ENCODE measurements at regions not wholly inside any gene's neighbourhood (a gene's known extent, or its start where the extent isn't known, plus 50 kb on each side); places are given as distances from the start of the nearest gene placed in this dataset.

GRCh38 chr3:28940994-28941393, 339.9 kb upstream of the RBMS3 start:
- Histone ChIP-seq H3F3A (ENCODE audit: insufficient read depth, low read length) (no peaks in the 10 kb centered on the region), H3K27ac (ENCODE audit: low read length) (no peak overlapping the region), H3K4me3 (ENCODE audit: low read length) (no peak overlapping the region), H3K4me2 (ENCODE audit: low read depth, low read length) (no peak overlapping the region), H3K9ac (ENCODE audit: low read length) (no peak overlapping the region), H3K36me3 (replicated peaks; ENCODE audit: insufficient read depth, low read length) (no peaks in the 10 kb centered on the region), H4K20me1 (ENCODE audit: insufficient read depth, low read length) (no peaks in the 10 kb centered on the region; the same call in 1 of the 2 replicates), H3K9me2 (replicated peaks; ENCODE audit: insufficient read depth, low read length) (no peaks in the 10 kb centered on the region), H3K79me2 (ENCODE audit: low read length) (no peaks in the 10 kb centered on the region), H3K27me3 (replicated peaks; ENCODE audit: insufficient read depth, low read length) (peaks cover 88% of the 10 kb centered on the region), H2AFZ (ENCODE audit: low read length) (no peak overlapping the region), H3K9me3 (replicated peaks; ENCODE audit: insufficient read depth, low read length) (no peaks in the 10 kb centered on the region), H3K4me1 (ENCODE audit: low read length) (peaks cover 13% of the 10 kb centered on the region)
- DNase-seq: no peak
- TF ChIP-seq EZH2 (optimal IDR thresholded peaks at IDR 0.05; ENCODE audit: low read depth, low read length): no peak
- TF ChIP-seq CTCF (IDR thresholded peaks at IDR 0.05; ENCODE audit: low read length): no peak
- no peak for TF ChIP-seq EZH2phosphoT487 (IDR thresholded peaks at IDR 0.05; ENCODE audit: low read length)

- Histone ChIP-seq H3K4me2 (ENCODE audit: low read depth, low read length) (no peak overlapping the region), H2AFZ (ENCODE audit: low read length) (no peak overlapping the region), H3K79me2 (ENCODE audit: low read length) (no peaks in the 10 kb centered on the region), H3K4me3 (ENCODE audit: low read length) (no peak overlapping the region), H4K20me1 (ENCODE audit: insufficient read depth, low read length) (no peaks in the 10 kb centered on the region), H3F3A (ENCODE audit: insufficient read depth, low read length) (no peaks in the 10 kb centered on the region), H3K27ac (ENCODE audit: low read length) (no peak overlapping the region), H3K9me2 (replicated peaks; ENCODE audit: insufficient read depth, low read length) (no peaks in the 10 kb centered on the region), H3K4me1 (ENCODE audit: low read length) (no peaks in the 10 kb centered on the region), H3K9me3 (replicated peaks; ENCODE audit: insufficient read depth, low read length) (no peaks in the 10 kb centered on the region), H3K9ac (ENCODE audit: low read length) (no peak overlapping the region), H3K36me3 (replicated peaks; ENCODE audit: insufficient read depth, low read length) (no peaks in the 10 kb centered on the region), H3K27me3 (replicated peaks; ENCODE audit: insufficient read depth, low read length) (peaks cover 54% of the 10 kb centered on the region)
- TF ChIP-seq CTCF (IDR thresholded peaks at IDR 0.05; ENCODE audit: low read length) (no peak), EZH2phosphoT487 (IDR thresholded peaks at IDR 0.05; ENCODE audit: low read length) (no peak), EZH2 (optimal IDR thresholded peaks at IDR 0.05; ENCODE audit: low read depth, low read length) (no peak)
- no peak for DNase-seq
These were observed 333.8 kb upstream of the RBMS3 start for GRCh38 chr3:28947061-28947460.

- Histone ChIP-seq H3K9me2 (replicated peaks; ENCODE audit: insufficient read depth, low read length) (no peaks in the 10 kb centered on the region), H3K9ac (ENCODE audit: low read length) (no peak overlapping the region), H3K79me2 (ENCODE audit: low read length) (no peaks in the 10 kb centered on the region), H3K27me3 (replicated peaks; ENCODE audit: insufficient read depth, low read length) (peaks cover 47% of the 10 kb centered on the region), H4K20me1 (ENCODE audit: insufficient read depth, low read length) (no peaks in the 10 kb centered on the region), H3K4me2 (ENCODE audit: low read depth, low read length) (no peak overlapping the region), H2AFZ (ENCODE audit: low read length) (no peak overlapping the region), H3K27ac (ENCODE audit: low read length) (no peak overlapping the region), H3K4me1 (ENCODE audit: low read length) (no peaks in the 10 kb centered on the region), H3K4me3 (ENCODE audit: low read length) (no peak overlapping the region), H3K9me3 (replicated peaks; ENCODE audit: insufficient read depth, low read length) (no peaks in the 10 kb centered on the region), H3F3A (ENCODE audit: insufficient read depth, low read length) (no peaks in the 10 kb centered on the region), H3K36me3 (replicated peaks; ENCODE audit: insufficient read depth, low read length) (no peaks in the 10 kb centered on the region)
- no peak for TF ChIP-seq EZH2 (optimal IDR thresholded peaks at IDR 0.05; ENCODE audit: low read depth, low read length)
- TF ChIP-seq CTCF (IDR thresholded peaks at IDR 0.05; ENCODE audit: low read length): no peak
- no peak for TF ChIP-seq EZH2phosphoT487 (IDR thresholded peaks at IDR 0.05; ENCODE audit: low read length)
- DNase-seq: no peak
These were observed 333.1 kb upstream of the RBMS3 start for GRCh38 chr3:28947751-28948150.

Data from MM.1S (cell line).